K562 (cell line): ENCODE measurements at regions not wholly inside any gene's neighbourhood (a gene's known extent, or its start where the extent isn't known, plus 50 kb on each side); places are given as distances from the start of the nearest gene placed in this dataset.

Experiments
- ATAC-seq: fragments of 200-7000 bp; cut with Tn5 transposase; 3 replicates; pipeline ENCODE4 v1.9.1; 2020; ENCODE audit warnings: moderate library complexity
- BruUV-seq: library from RNA; stranded (reverse); fragments of 400-500 nt; replicated peaks from 2 replicates; lab custom pipeline; 2021; lab: Mats Ljungman, UMichigan
- CTCF ChIA-PET: fragments of 300-600 bp; formaldehyde crosslinking; extraction: SDS; loops from one replicate; lab custom pipeline; 2021; ENCODE audit warnings: low intra/inter-chr PET ratio; lab: Yijun Ruan, JAX
- POLR2A ChIA-PET: fragments of 300-600, 350-650 bp; sonication (Branson Sonifier 250); formaldehyde crosslinking; extraction: SDS; loops from one replicate; lab custom pipeline; 2021; ENCODE audit warnings: antibody characterized with exemption, inconsistent platforms; lab: Yijun Ruan, JAX
- DNase-seq, 4 experiments: peaks; one replicate each; pipeline versions ENCODE4 v3.0.0 to v3.0.0-alpha.2; 2011 to 2018; ENCODE audit warnings: low spot score in 3 of 4, mixed read lengths in 3 of 4; ENCODE audit errors: extremely low read depth in 1 of 4
- FAIRE-seq: peaks from 2 replicates; lab custom pipeline; 2011; peaks lifted over from hg19 to GRCh38; lab: Jason Lieb, UNC
- H2AFZ ChIP-seq: 2 replicates; pipeline ENCODE4 v1.6.0; 2011; ENCODE audit warnings: low read depth, low read length, control low read depth, inconsistent platforms
- H3K27ac ChIP-seq: fragments of 200-600 bp; 3 replicates; pipeline ENCODE4 v1.8.0; 2011; ENCODE audit warnings: low read depth, mild to moderate bottlenecking, control low read depth, inconsistent platforms, low read length, moderate library complexity, mixed read lengths; ENCODE audit errors: extremely low read depth
- H3K27me3 ChIP-seq, 2 experiments: fragments of 300-600 bp in 1 of 2; 2 replicates in 1 of 2; 3 replicates in 1 of 2; pipeline versions ENCODE4 v1.6.0 to v1.8.0; 2011; ENCODE audit warnings: inconsistent platforms in 2 of 2, low read length in 2 of 2, mild to moderate bottlenecking in 1 of 2, mixed read lengths in 1 of 2, moderate library complexity in 1 of 2; ENCODE audit not compliant: control insufficient read depth in 2 of 2, insufficient read depth in 2 of 2
- H3K36me3 ChIP-seq: fragments of 300-600 bp; 3 replicates; pipeline ENCODE4 v1.8.0; 2011; ENCODE audit warnings: mild to moderate bottlenecking, low read length, inconsistent platforms; ENCODE audit not compliant: control insufficient read depth, insufficient read depth
- H3K4me1 ChIP-seq, 2 experiments: fragments of 200-600 bp in 1 of 2; replicated peaks in 1 of 2; 2 replicates in 1 of 2; 3 replicates in 1 of 2; pipeline versions ENCODE4 v1.5.1 to v1.8.0; 2011; ENCODE audit warnings: inconsistent platforms in 2 of 2, low read length in 2 of 2, mild to moderate bottlenecking in 1 of 2, mixed read lengths in 1 of 2, moderate library complexity in 1 of 2; ENCODE audit not compliant: control insufficient read depth in 2 of 2, insufficient read depth in 2 of 2
- H3K4me2 ChIP-seq: 2 replicates; pipeline ENCODE4 v1.6.1; 2011; ENCODE audit warnings: low read length, control low read depth, inconsistent platforms, mixed read lengths; ENCODE audit not compliant: insufficient read depth
- H3K4me3 ChIP-seq: fragments of 200-600 bp; sonication (generic), shearing (Covaris generic); 2 replicates; pipeline ENCODE4 v1.5.1; 2016; ENCODE audit warnings: control low read depth, inconsistent platforms
- H3K79me2 ChIP-seq: fragments of 200-600 bp; 3 replicates; pipeline ENCODE4 v1.8.0; 2011; ENCODE audit warnings: low read length, inconsistent platforms; ENCODE audit not compliant: control insufficient read depth, insufficient read depth
- H3K9ac ChIP-seq, 2 experiments: 2 replicates each; pipeline versions ENCODE4 v1.6.0 to v1.6.1; 2011; ENCODE audit warnings: low read depth in 2 of 2, low read length in 2 of 2, control low read depth in 1 of 2, inconsistent platforms in 1 of 2, mild to moderate bottlenecking in 1 of 2, mixed read lengths in 1 of 2; ENCODE audit not compliant: insufficient read depth in 1 of 2
- H3K9me1 ChIP-seq: one replicate; pipeline ENCODE4 v1.6.0; 2011; ENCODE audit warnings: inconsistent platforms, mild to moderate bottlenecking, low read length, moderate library complexity; ENCODE audit not compliant: control insufficient read depth, insufficient read depth
- H3K9me3 ChIP-seq: replicated peaks from 2 replicates; pipeline ENCODE4 v1.5.1; 2011; ENCODE audit warnings: low read depth, low read length, inconsistent platforms; ENCODE audit not compliant: control insufficient read depth, insufficient read depth
- H4K20me1 ChIP-seq: replicated peaks from 2 replicates; pipeline ENCODE4 v1.6.1; 2011; ENCODE audit warnings: low read length, inconsistent platforms, mixed read lengths; ENCODE audit not compliant: control insufficient read depth, insufficient read depth
- JUN ChIP-seq, 2 experiments: sonication (generic) in 1 of 2; formaldehyde crosslinking in 1 of 2; IDR thresholded peaks; 2 replicates each; pipeline versions ENCODE4 v1.6.1 to v1.8.0; 2012 to 2022; ENCODE audit warnings: borderline replicate concordance in 2 of 2, mild to moderate bottlenecking in 2 of 2, improper control_type of control experiment in 1 of 2, low read depth in 1 of 2, low read length in 1 of 2, missing genetic modification reagents in 1 of 2
- NFIX ChIP-seq: fragments of 250-450 bp; sonication (Bioruptor Pico); IDR thresholded peaks from 2 replicates; pipeline ENCODE4 v1.4.0; 2020; ENCODE audit warnings: low read depth, mild to moderate bottlenecking, moderate library complexity
- NR2C1 ChIP-seq, 2 experiments: fragments of 450-650 bp; IDR thresholded peaks; 2 replicates each; pipeline ENCODE4 v1.6.1; 2017; ENCODE audit warnings: mild to moderate bottlenecking in 2 of 2, antibody characterized with exemption in 1 of 2, inconsistent platforms in 1 of 2, missing compliant biosample characterization in 1 of 2, missing genetic modification characterization in 1 of 2
- RFX7 ChIP-seq: fragments of 250-450 bp; sonication (Bioruptor Pico); IDR thresholded peaks from 2 replicates; pipeline ENCODE4 v1.5.1; 2021; ENCODE audit warnings: mild to moderate bottlenecking
- SMARCC2 ChIP-seq: fragments of 450-650 bp; IDR thresholded peaks from 2 replicates; pipeline ENCODE4 v1.6.1; 2017; ENCODE audit warnings: antibody characterized with exemption, moderate library complexity, mild to moderate bottlenecking, low read depth
- TAF9B ChIP-seq: fragments of 450-650 bp; IDR thresholded peaks from 2 replicates; pipeline ENCODE4 v1.6.1; 2018; ENCODE audit warnings: mild to moderate bottlenecking; ENCODE audit not compliant: partially characterized antibody
- TCF7 ChIP-seq: sonication (generic); IDR thresholded peaks from 2 replicates; pipeline ENCODE4 v1.6.1; 2016; ENCODE audit warnings: antibody characterized with exemption, borderline replicate concordance
- ZNF3 ChIP-seq: fragments of 250-450 bp; sonication (Bioruptor Pico); IDR thresholded peaks from 2 replicates; pipeline ENCODE4 v1.5.0; 2021; ENCODE audit warnings: mild to moderate bottlenecking, moderate library complexity
- ZNF354B ChIP-seq: fragments of 250-450 bp; sonication (Bioruptor Pico); IDR thresholded peaks from 2 replicates; pipeline ENCODE4 v1.4.0; 2020
- ZNF436 ChIP-seq: fragments of 250-450, 450-650 bp; sonication (Bioruptor Pico); formaldehyde crosslinking; IDR thresholded peaks from 2 replicates; pipeline ENCODE4 v1.7.0; 2020; ENCODE audit warnings: mild to moderate bottlenecking
- WGBS: fragments of 100-300 bp; shearing (Covaris generic); methylation state at CpG from one replicate; pipeline ENCODE4 v1.1.6; 2016; ENCODE audit warnings: low coverage, mixed read lengths; ENCODE audit not compliant: insufficient coverage; ENCODE audit errors: missing lambda C conversion rate; 5-methylcytosine and 5-hydroxymethylcytosine counted together
- in situ Hi-C: fragments of 300-500 bp; cut with MboI; formaldehyde crosslinking; loops from 4 replicates; pipeline ENCODE4 v1.15.0; 2018; ENCODE audit warnings: inconsistent platforms, mixed read lengths
- intact Hi-C: fragments of 100-400 bp; cut with micrococcal nuclease; formaldehyde crosslinking; loops from 2 replicates; pipeline ENCODE4 v1.14.2; 2022
- TF ChIP-seq, protein P1 (sequence below): sonication (generic); formaldehyde crosslinking; IDR thresholded peaks from 2 replicates; pipeline ENCODE4 v1.8.0; 2023; ENCODE audit warnings: missing genetic modification reagents, mild to moderate bottlenecking, borderline replicate concordance
- TF ChIP-seq, protein P2 (sequence below): fragments of 450-650 bp; formaldehyde crosslinking; IDR thresholded peaks from 2 replicates; pipeline ENCODE4 v1.4.0; 2022; ENCODE audit warnings: missing genetic modification characterization
- TF ChIP-seq, protein P3 (sequence below): fragments of 250-450 bp; sonication (Bioruptor Pico); IDR thresholded peaks from 2 replicates; pipeline ENCODE4 v1.5.0; 2021; ENCODE audit warnings: mild to moderate bottlenecking, moderate library complexity

DNA sequence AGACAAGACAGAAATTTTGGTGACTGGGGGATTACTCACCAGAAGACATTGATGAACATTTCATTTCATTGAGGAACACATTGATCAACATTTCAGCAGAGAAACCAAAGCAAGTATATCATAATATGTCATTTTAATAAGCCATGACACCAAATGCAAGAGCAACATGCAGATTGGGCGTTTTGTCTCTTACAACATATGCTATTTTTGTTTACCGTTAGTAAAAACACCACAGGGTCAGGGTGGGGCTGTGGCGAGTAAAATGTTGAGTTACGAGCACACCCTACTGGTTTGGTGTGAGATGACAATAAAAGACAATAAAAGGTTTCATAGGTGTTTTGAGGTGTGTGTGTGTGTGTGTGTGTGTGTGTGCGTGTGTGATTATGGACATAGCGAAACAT lies 294.5 kb downstream of the PDGFC start:
- ChIA-PET CTCF (no interaction called here), POLR2A (no interaction called here)
- FAIRE-seq (no peak), ATAC-seq (no peak), DNase-seq (peak in 2 of 4 experiments; percentile 10 to 11)
- Histone ChIP-seq H4K20me1 (no peaks in the 10 kb centered on the region), H3K27me3 (no peaks in the 10 kb centered on the region), H3K9ac (no peak overlapping the region), H3K4me3 (no peak overlapping the region), H3K79me2 (no peaks in the 10 kb centered on the region), H3K9me1 (no peaks in the 10 kb centered on the region), H3K27ac (no peak overlapping the region), H2AFZ (no peak overlapping the region), H3K4me1 (no peaks in the 10 kb centered on the region), H3K4me2 (no peak overlapping the region), H3K9me3 (no peaks in the 10 kb centered on the region), H3K36me3 (no peaks in the 10 kb centered on the region)
- in situ Hi-C loops, result no loop called here
- 0% methylated on average over 6 of the region's 6 CpGs for WGBS
- BruUV-seq, result no TSS peak
- intact Hi-C loops, result no loop called here
- TF ChIP-seq TCF7 (no peak), JUN (IDR thresholded peaks at IDR 0.05; ENCODE audit: borderline replicate concordance, low read depth, low read length) (no peak), JUN (CRISPR knock-in tag; IDR thresholded peaks at IDR 0.05; ENCODE audit: borderline replicate concordance) (no peak), ZNF436 (CRISPR knock-in tag) (no peak), NR2C1 (IDR thresholded peaks at IDR 0.05) (no peak), NR2C1 (tag; IDR thresholded peaks at IDR 0.05) (no peak), RFX7 (CRISPR knock-in tag) (no peak), NFIX (CRISPR knock-in tag) (no peak), SMARCC2 (no peak), ZNF354B (CRISPR knock-in tag) (no peak), ZNF3 (CRISPR knock-in tag) (no peak), TAF9B (no peak)
- TF ChIP-seq, protein P1, sequence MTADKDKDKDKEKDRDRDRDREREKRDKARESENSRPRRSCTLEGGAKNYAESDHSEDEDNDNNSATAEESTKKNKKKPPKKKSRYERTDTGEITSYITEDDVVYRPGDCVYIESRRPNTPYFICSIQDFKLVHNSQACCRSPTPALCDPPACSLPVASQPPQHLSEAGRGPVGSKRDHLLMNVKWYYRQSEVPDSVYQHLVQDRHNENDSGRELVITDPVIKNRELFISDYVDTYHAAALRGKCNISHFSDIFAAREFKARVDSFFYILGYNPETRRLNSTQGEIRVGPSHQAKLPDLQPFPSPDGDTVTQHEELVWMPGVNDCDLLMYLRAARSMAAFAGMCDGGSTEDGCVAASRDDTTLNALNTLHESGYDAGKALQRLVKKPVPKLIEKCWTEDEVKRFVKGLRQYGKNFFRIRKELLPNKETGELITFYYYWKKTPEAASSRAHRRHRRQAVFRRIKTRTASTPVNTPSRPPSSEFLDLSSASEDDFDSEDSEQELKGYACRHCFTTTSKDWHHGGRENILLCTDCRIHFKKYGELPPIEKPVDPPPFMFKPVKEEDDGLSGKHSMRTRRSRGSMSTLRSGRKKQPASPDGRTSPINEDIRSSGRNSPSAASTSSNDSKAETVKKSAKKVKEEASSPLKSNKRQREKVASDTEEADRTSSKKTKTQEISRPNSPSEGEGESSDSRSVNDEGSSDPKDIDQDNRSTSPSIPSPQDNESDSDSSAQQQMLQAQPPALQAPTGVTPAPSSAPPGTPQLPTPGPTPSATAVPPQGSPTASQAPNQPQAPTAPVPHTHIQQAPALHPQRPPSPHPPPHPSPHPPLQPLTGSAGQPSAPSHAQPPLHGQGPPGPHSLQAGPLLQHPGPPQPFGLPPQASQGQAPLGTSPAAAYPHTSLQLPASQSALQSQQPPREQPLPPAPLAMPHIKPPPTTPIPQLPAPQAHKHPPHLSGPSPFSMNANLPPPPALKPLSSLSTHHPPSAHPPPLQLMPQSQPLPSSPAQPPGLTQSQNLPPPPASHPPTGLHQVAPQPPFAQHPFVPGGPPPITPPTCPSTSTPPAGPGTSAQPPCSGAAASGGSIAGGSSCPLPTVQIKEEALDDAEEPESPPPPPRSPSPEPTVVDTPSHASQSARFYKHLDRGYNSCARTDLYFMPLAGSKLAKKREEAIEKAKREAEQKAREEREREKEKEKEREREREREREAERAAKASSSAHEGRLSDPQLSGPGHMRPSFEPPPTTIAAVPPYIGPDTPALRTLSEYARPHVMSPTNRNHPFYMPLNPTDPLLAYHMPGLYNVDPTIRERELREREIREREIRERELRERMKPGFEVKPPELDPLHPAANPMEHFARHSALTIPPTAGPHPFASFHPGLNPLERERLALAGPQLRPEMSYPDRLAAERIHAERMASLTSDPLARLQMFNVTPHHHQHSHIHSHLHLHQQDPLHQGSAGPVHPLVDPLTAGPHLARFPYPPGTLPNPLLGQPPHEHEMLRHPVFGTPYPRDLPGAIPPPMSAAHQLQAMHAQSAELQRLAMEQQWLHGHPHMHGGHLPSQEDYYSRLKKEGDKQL, result no peak
- TF ChIP-seq, protein P2, sequence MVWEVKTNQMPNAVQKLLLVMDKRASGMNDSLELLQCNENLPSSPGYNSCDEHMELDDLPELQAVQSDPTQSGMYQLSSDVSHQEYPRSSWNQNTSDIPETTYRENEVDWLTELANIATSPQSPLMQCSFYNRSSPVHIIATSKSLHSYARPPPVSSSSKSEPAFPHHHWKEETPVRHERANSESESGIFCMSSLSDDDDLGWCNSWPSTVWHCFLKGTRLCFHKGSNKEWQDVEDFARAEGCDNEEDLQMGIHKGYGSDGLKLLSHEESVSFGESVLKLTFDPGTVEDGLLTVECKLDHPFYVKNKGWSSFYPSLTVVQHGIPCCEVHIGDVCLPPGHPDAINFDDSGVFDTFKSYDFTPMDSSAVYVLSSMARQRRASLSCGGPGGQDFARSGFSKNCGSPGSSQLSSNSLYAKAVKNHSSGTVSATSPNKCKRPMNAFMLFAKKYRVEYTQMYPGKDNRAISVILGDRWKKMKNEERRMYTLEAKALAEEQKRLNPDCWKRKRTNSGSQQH (CRISPR knock-in tag), result no peak
- TF ChIP-seq, protein P3, sequence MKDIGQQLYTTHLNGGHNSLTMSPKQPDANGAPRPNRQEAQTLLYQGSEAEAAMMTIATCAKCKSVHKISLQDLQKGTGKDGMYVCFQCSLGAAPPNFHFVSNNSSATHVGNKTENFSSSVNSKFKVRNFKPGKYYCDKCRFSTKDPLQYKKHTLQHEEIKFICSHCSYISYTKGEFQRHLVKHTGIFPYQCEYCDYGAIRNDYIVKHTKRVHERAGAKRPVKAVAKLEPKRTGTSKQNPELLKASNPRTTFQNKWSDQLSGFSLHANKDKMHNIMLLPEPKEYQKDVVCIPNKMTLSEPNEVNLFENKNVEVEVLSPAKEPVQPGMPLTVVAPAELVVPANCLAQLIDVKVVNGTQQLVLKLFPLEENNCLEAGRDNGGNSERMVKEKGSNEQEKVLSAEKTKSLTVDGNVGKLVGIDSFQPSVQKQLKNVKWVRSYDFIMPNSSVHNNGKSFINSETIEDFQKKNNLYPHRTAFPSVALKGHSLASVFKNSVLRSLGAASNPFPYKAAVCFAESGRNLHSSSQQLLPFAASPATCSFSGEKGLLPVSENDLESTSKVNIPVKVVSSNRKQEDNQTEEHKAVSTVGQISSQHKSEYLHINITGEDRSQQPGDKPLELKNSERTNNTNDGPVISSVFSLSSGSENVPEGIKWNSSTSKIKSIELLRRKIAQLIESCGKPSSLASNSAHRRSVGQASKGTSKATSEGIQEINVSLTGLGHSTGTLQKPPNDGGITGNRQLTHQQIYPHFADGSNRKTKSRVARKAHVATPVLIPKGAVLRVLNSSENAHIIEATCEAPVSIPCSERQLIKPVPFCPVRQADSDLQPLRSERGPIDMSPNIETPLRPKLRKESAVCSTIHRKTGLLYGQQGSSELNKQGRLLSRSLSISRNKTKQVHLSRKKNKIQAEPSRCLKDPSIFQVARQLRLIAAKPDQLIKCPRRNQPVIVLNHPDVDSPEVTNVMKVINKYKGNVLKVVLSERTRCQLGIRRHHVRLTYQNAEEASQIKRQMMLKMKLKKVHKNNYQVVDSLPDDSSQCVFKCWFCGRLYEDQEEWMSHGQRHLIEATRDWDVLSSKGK (CRISPR knock-in tag), result no peak
